ENCODE measurements at regions not wholly inside any gene's neighbourhood (a gene's known extent, or its start where the extent isn't known, plus 50 kb on each side); places are given as distances from the start of the nearest gene placed in this dataset.

DNA sequence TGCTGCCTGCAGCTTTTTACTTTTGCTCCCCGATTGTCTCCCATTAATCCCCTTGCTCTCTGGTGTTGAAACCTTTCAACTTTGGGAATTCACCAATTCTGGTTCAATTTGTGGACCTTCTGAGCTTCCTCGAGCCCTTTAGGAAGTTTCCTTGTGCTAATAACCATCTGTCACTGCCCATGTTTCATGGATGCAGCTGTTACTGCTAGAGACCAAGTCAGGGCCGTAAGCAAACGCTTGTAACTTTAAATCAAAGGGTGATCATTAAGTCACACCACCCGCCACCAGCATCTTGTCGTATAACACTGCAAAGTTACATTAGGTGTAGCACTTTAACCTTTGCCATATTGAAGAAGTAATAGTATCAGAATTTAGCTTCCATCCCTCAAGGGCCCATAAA lies 268.3 kb upstream of the SASH1 start:
- peaks cover 0 to 10% (median 0%) of the 10 kb centered on the region in 10 experiments; a peak in 4 of 20 replicates for H3K4me1 ChIP-seq
- H3K27ac ChIP-seq: no peak overlapping the region
- H3K9me3 ChIP-seq (replicated peaks in 1 of 11): peaks cover 4 to 19% (median 10%) of the 10 kb centered on the region in 11 experiments; a peak in 16 of 22 replicates
- H3K9ac ChIP-seq: no peak overlapping the region
- H3K4me2 ChIP-seq: peak overlapping the region in 4 of 11 experiments; percentile 0 to 22 (median 16); a peak in 4 of 22 replicates
- TF ChIP-seq Cebpa-rat (IDR thresholded peaks at IDR 0.05): no peak
- H3K36me3 ChIP-seq: no peaks in the 10 kb centered on the region
- no peak overlapping the region for H3K4me3 ChIP-seq
- H3K27me3 ChIP-seq: no peaks in the 10 kb centered on the region
- H4K20me1 ChIP-seq: no peaks in the 10 kb centered on the region; a peak in 1 of 22 replicates

DNA sequence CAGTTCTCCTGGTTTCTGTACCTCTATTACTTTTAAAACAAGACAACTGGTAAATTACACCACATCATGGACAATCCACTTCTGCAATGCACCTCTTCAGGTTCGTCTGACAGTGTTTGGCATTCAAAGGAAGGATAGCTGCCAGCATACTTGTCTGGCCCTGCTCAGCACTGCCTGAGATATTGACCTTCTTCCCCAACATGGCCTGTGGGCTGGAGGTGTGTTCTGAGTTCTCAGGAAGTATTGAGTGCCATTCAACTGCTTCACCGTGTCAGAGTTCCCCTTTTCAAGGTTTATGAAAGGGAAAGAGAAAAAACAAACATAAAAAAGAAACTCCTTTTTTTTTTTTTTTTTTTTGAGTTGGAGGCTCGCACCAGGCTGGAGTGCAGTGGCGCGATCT lies 267.9 kb upstream of the SASH1 start:
- Histone ChIP-seq H3K4me1 (peaks cover 0 to 10% (median 0%) of the 10 kb centered on the region in 10 experiments; a peak in 4 of 20 replicates), H3K36me3 (no peaks in the 10 kb centered on the region), H3K27ac (no peak overlapping the region), H3K4me3 (no peak overlapping the region), H3K9ac (no peak overlapping the region), H3K4me2 (peak overlapping the region in 2 of 11 experiments; percentile 0 to 21; a peak in 1 of 22 replicates), H4K20me1 (no peaks in the 10 kb centered on the region), H3K9me3 (replicated peaks in 1 of 11) (peaks cover 4 to 19% (median 10%) of the 10 kb centered on the region in 11 experiments; a peak in 16 of 22 replicates), H3K27me3 (no peaks in the 10 kb centered on the region)
- no peak for TF ChIP-seq Cebpa-rat (IDR thresholded peaks at IDR 0.05)

DNA sequence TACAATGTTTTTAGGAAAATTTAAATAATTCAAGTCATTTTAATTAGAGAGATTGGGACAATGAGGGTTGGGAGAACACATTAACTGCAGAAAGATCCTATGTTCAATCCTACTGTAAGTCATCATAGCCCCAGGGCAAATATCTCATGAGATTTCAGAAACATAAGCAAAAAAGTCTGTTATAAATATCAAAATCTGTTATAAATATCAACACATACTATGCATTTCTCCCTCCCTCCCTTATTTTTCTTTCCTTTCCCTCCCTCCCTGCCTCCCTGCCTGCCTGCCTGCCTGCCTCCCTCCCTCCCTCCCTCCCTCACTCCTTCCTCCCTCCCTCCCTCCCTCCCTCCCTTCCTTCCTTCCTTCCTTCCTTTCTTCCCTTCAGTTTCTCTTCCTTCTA lies 267.3 kb upstream of the SASH1 start:
- Histone ChIP-seq H3K4me3 (no peak overlapping the region), H3K27me3 (no peaks in the 10 kb centered on the region), H3K4me2 (no peak overlapping the region), H3K36me3 (no peaks in the 10 kb centered on the region), H4K20me1 (no peaks in the 10 kb centered on the region), H3K27ac (no peak overlapping the region), H3K4me1 (peaks cover 0 to 10% (median 0%) of the 10 kb centered on the region in 10 experiments; a peak in 4 of 20 replicates), H3K9me3 (replicated peaks in 1 of 11) (peaks cover 4 to 19% (median 10%) of the 10 kb centered on the region in 11 experiments; a peak in 16 of 22 replicates), H3K9ac (no peak overlapping the region)
- no peak for TF ChIP-seq Cebpa-rat (IDR thresholded peaks at IDR 0.05)

DNA sequence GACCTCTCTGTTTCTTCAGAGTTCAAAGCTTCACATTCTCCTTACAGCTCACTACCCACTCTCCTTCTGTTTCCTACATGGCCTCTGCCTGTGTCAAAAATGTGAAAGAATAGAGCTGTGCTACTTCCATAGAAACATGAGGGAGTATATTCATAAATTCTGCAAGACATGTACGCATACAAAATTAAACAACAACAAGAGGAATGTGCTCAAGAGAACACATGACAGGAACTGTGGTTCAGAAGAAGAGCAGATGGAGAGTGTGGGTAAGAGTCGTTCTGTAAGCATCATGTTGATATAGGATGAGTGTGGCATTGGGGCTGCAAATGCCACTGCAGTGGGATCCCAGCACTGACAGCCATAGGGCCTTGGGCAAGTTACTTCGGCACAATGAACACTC lies 266.6 kb upstream of the SASH1 start:
- H3K4me3 ChIP-seq: no peak overlapping the region
- no peak for TF ChIP-seq Cebpa-rat (IDR thresholded peaks at IDR 0.05)
- H3K9ac ChIP-seq: no peak overlapping the region
- H3K9me3 ChIP-seq (replicated peaks in 1 of 11): peaks cover 4 to 19% (median 10%) of the 10 kb centered on the region in 11 experiments; a peak in 16 of 22 replicates
- no peak overlapping the region for H3K27ac ChIP-seq
- H3K27me3 ChIP-seq: no peaks in the 10 kb centered on the region
- H3K4me1 ChIP-seq: peaks cover 0 to 10% (median 0%) of the 10 kb centered on the region in 10 experiments; a peak in 4 of 20 replicates
- H4K20me1 ChIP-seq: no peaks in the 10 kb centered on the region
- no peaks in the 10 kb centered on the region for H3K36me3 ChIP-seq
- H3K4me2 ChIP-seq: no peak overlapping the region

DNA sequence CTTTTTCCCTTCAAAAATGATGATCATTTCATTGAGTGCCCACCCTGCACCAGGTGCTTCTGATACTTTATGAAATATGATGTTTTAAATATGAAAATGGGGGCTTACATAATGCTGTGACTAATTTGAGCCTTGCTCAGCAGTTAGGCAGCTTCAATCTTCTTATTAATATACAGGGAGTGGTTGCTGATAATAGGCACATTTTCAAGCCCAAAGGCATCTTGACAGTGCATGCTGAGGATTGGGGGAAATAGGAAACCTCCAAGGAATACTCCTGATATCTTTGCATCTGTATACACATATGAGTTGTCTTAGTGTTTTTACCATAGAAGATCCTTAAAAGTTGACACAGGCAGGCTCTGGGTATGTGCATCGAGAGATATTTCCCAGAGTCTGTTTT lies 262.3 kb upstream of the SASH1 start:
- H3K27me3 ChIP-seq: no peaks in the 10 kb centered on the region
- H3K27ac ChIP-seq: no peak overlapping the region
- H4K20me1 ChIP-seq: no peaks in the 10 kb centered on the region
- H3K4me3 ChIP-seq: no peak overlapping the region
- no peak overlapping the region for H3K4me2 ChIP-seq
- H3K36me3 ChIP-seq: no peaks in the 10 kb centered on the region
- H3K9me3 ChIP-seq (replicated peaks in 1 of 11): no peaks in the 10 kb centered on the region
- no peak for TF ChIP-seq Cebpa-rat (IDR thresholded peaks at IDR 0.05)
- no peaks in the 10 kb centered on the region for H3K4me1 ChIP-seq
- no peak overlapping the region for H3K9ac ChIP-seq

DNA sequence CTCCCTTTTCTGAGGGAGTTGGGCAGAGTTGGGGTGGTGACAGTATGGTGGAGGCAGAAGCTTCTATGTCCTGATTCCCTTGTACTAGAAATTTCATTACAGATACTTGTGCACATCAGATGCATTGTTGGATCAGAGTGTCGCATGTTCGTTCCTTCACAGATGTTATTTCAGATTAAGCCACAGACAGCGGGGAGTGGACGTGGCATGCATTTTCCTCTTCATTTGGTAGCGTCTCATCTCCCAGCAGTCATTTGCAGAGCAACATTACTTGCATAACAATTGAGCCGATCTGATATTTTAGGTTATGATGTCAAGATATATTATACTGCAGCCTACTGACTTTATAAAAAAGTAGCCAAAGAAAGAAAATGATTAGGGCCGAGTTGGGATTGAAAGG lies 261.6 kb upstream of the SASH1 start:
- no peak for TF ChIP-seq Cebpa-rat (IDR thresholded peaks at IDR 0.05)
- Histone ChIP-seq H3K4me1 (no peaks in the 10 kb centered on the region), H3K27me3 (no peaks in the 10 kb centered on the region)

DNA sequence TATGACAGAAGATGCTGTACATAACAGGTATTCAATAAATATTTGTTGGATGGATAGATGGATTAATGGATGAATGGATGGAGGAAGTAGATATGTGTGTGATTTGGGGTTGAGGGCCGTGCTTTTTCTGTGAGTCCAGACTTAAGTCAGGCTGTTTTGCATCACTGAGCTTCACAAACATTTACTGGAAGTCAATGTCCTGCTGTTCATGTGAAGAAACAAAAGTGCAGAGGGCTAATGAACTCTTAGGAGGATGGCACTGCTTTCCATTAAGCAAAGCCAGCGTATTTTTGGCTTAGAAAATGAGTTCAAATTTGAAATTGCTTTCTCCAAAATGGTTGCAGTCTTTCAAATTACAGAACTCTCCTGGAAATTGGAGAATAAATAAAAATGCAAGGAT lies 260.6 kb upstream of the SASH1 start:
- TF ChIP-seq Cebpa-rat (IDR thresholded peaks at IDR 0.05): no peak
- no peaks in the 10 kb centered on the region for H3K36me3 ChIP-seq
- no peak overlapping the region for H3K4me2 ChIP-seq
- no peak overlapping the region for H3K27ac ChIP-seq
- no peaks in the 10 kb centered on the region for H4K20me1 ChIP-seq
- no peak overlapping the region for H3K9ac ChIP-seq
- H3K4me3 ChIP-seq: no peak overlapping the region
- no peaks in the 10 kb centered on the region for H3K4me1 ChIP-seq
- H3K9me3 ChIP-seq (replicated peaks in 1 of 11): no peaks in the 10 kb centered on the region
- no peaks in the 10 kb centered on the region for H3K27me3 ChIP-seq

More for the DNA sequence above, 261.6 kb upstream of the SASH1 start:
- H3K9me3 ChIP-seq (replicated peaks in 1 of 11): no peaks in the 10 kb centered on the region
- H3K27ac ChIP-seq: no peak overlapping the region
- no peaks in the 10 kb centered on the region for H4K20me1 ChIP-seq
- H3K4me3 ChIP-seq: no peak overlapping the region
- H3K4me2 ChIP-seq: no peak overlapping the region
- H3K36me3 ChIP-seq: no peaks in the 10 kb centered on the region
- H3K9ac ChIP-seq: no peak overlapping the region

DNA sequence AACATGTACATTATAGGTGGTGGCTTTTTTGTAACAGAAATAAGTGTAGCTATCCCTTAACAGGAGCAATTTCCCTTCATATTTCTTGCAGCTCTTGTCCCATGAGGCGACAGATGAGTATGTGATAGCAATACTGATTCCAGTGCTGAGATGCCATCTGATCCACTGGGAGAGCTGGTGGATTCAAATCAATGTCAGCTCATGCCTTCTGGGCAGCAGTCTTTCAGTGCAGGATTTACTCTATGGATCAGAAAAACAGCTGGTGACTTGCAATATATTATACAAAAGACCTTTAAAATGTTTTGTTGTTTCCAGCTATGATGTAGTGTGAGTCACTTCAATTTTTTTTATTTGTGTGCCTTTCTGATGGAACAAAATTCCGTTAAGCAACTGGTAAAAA lies 259.9 kb upstream of the SASH1 start:
- no peaks in the 10 kb centered on the region for H3K4me1 ChIP-seq
- no peak overlapping the region for H3K9ac ChIP-seq
- TF ChIP-seq Cebpa-rat (IDR thresholded peaks at IDR 0.05): no peak
- no peak overlapping the region for H3K4me2 ChIP-seq
- H3K9me3 ChIP-seq (replicated peaks in 1 of 11): no peaks in the 10 kb centered on the region
- H4K20me1 ChIP-seq: no peaks in the 10 kb centered on the region
- no peaks in the 10 kb centered on the region for H3K27me3 ChIP-seq
- H3K4me3 ChIP-seq: no peak overlapping the region
- H3K27ac ChIP-seq: no peak overlapping the region
- H3K36me3 ChIP-seq: no peaks in the 10 kb centered on the region

DNA sequence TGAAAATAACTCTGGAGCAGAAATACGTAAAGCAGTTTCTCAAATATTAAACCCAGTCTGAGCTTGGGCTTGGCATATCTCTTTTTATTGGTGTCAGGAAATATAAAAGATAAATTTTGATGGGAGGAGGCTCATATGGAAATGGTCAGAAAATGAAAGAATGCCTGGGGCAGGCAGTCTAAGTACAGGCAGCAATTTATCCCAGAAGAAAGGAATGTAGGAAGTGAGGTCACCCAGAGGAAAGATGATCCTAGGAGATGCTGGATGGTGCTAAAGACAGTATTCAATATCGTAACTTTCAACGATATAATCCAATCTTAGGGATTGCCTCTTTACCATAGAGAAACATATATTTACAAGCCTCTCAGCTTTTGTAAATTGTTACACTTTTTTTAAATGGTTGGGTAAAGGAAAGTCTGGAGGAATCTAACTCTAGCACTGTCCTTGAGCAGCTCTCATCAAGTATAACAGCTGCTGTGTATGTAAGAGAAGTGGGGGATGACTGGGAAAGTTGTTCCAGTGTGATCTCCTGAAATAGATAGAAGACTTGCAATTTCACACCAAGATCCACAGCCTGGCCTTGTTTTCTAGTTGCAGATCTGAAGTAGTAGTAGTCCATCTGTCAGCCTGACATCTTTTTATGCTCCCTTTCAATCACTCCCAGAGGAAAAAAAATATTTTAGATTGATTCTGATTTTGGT lies 256.9 kb upstream of the SASH1 start:
- Histone ChIP-seq H3K4me3 (no peak overlapping the region), H4K20me1 (no peaks in the 10 kb centered on the region), H3K36me3 (no peaks in the 10 kb centered on the region), H3K27me3 (no peaks in the 10 kb centered on the region), H3K9me3 (replicated peaks in 1 of 11) (peaks cover 9 to 17% (median 14%) of the 10 kb centered on the region in 11 experiments; a peak in 21 of 22 replicates), H3K4me2 (no peak overlapping the region), H3K27ac (no peak overlapping the region), H3K9ac (no peak overlapping the region), H3K4me1 (no peaks in the 10 kb centered on the region)
- TF ChIP-seq Cebpa-rat (IDR thresholded peaks at IDR 0.05): no peak

DNA sequence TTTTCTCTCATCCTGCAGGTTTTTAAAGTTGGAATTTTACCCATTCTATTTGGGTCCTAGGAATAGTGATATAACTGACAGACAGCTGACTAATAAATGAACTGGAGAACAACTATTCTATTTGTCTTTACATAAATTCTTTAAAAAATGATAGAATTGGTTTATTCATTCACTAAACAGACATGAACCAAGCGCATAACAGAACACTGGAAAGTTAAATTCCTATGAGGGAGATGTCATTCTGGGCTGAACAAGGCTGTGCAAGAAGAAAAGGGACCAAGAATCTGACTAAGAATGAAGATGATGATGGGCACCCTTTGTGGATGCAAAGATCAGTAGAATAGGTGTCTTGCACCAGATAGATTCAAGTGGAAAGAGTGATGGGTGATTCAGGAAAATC lies 256.3 kb upstream of the SASH1 start:
- H3K27ac ChIP-seq: no peak overlapping the region
- H4K20me1 ChIP-seq: no peaks in the 10 kb centered on the region
- no peak overlapping the region for H3K4me3 ChIP-seq
- no peak overlapping the region for H3K9ac ChIP-seq
- H3K27me3 ChIP-seq: no peaks in the 10 kb centered on the region
- no peak overlapping the region for H3K4me2 ChIP-seq
- peaks cover 15 to 23% (median 20%) of the 10 kb centered on the region in 11 experiments for H3K9me3 ChIP-seq (replicated peaks in 1 of 11)
- no peaks in the 10 kb centered on the region for H3K4me1 ChIP-seq
- H3K36me3 ChIP-seq: no peaks in the 10 kb centered on the region
- TF ChIP-seq Cebpa-rat (IDR thresholded peaks at IDR 0.05): no peak

Measured in BLaER1 treated with 17β-estradiol and CSF1 and Interleukin-3, amounts not matched to agents 10 nM and 100 nM (cell line).